Esophagus squamous epithelium (tissue), 4 donors: ENCODE measurements at regions not wholly inside any gene's neighbourhood (a gene's known extent, or its start where the extent isn't known, plus 50 kb on each side); places are given as distances from the start of the nearest gene placed in this dataset.

Source experiments
- CTCF ChIP-seq, 6 experiments: fragments of 450-650 bp in 4 of 6; fragments of 200-600 bp in 2 of 6; sonication (generic) in 2 of 6; IDR thresholded peaks; one replicate each; pipeline ENCODE4 v1.5.1; 2016 to 2019; ENCODE audit warnings: antibody characterized with exemption in 6 of 6, mild to moderate bottlenecking in 4 of 6, moderate library complexity in 4 of 6
- POLR2A ChIP-seq, 4 donors: fragments of 450-650 bp; IDR thresholded peaks; one replicate each; pipeline ENCODE4 v1.6.1; 2017; ENCODE audit warnings: antibody characterized with exemption in 4 of 4, mild to moderate bottlenecking in 4 of 4, moderate library complexity in 3 of 4

GRCh38 chr1:227445092-227445674 lies 118.2 kb upstream of the ZNF678 start:
- TF ChIP-seq CTCF (IDR thresholded peaks at IDR 0.05) = no peak
- no peak for TF ChIP-seq POLR2A (IDR thresholded peaks at IDR 0.05)
